Esophagus muscularis mucosa (tissue), 4 donors: ENCODE measurements at regions not wholly inside any gene's neighbourhood (a gene's known extent, or its start where the extent isn't known, plus 50 kb on each side); places are given as distances from the start of the nearest gene placed in this dataset.
"Not testable (repeated sequence)": the region's sequence is repeated elsewhere in the genome, so short reads cannot be mapped to it uniquely, and the experiment has no call there.

Experiments used
- DNase-seq: peaks from one replicate; pipeline ENCODE4 v3.0.0-alpha.2; 2017; ENCODE audit errors: extremely low spot score
- H3K27ac ChIP-seq, 4 donors: fragments of 200-600 bp; sonication (generic); replicated peaks in 1 of 4; 1 replicate in 3 of 4; 2 replicates in 1 of 4; pipeline ENCODE4 v1.5.1; 2016 to 2019; ENCODE audit warnings: mild to moderate bottlenecking in 1 of 4
- H3K27me3 ChIP-seq, 4 donors: fragments of 200-600 bp; sonication (generic); one replicate each; pipeline versions ENCODE4 v1.5.1 to v1.6.0; 2016 to 2019
- H3K36me3 ChIP-seq, 4 donors: fragments of 200-600 bp; sonication (generic); one replicate each; pipeline ENCODE4 v1.5.1; 2016 to 2019
- H3K4me1 ChIP-seq, 4 donors: fragments of 200-600 bp; sonication (generic); one replicate each; pipeline ENCODE4 v1.5.1; 2016 to 2019
- H3K4me3 ChIP-seq, 4 donors: fragments of 200-600 bp; sonication (generic); 1 replicate in 2 of 4; 2 replicates in 2 of 4; pipeline ENCODE4 v1.5.1; 2016 to 2019; ENCODE audit warnings: mild to moderate bottlenecking in 4 of 4, moderate library complexity in 1 of 4
- H3K9me3 ChIP-seq, 4 donors: fragments of 200-600 bp; sonication (generic); 1 replicate in 3 of 4; 2 replicates in 1 of 4; pipeline ENCODE4 v1.5.1; 2016 to 2019
- CTCF ChIP-seq, 3 experiments: fragments of 200-600 bp in 2 of 3; fragments of 450-650 bp in 1 of 3; sonication (generic) in 2 of 3; IDR thresholded peaks; one replicate each; pipeline ENCODE4 v1.5.1; 2017 to 2019; ENCODE audit warnings: antibody characterized with exemption in 3 of 3, mild to moderate bottlenecking in 2 of 3, moderate library complexity in 1 of 3
- EP300 ChIP-seq: sonication (generic); formaldehyde crosslinking; IDR thresholded peaks from one replicate; pipeline ENCODE4 v1.6.1; 2017; ENCODE audit warnings: antibody characterized with exemption
- POLR2A ChIP-seq: fragments of 450-650 bp; IDR thresholded peaks from one replicate; pipeline ENCODE4 v1.6.1; 2017; ENCODE audit warnings: antibody characterized with exemption, moderate library complexity, mild to moderate bottlenecking, low read depth
- POLR2AphosphoS5 ChIP-seq, 2 donors: sonication (generic); formaldehyde crosslinking; IDR thresholded peaks; one replicate each; pipeline ENCODE4 v1.6.1; 2017; ENCODE audit warnings: antibody characterized with exemption in 2 of 2
- WGBS: methylation state at CpG from one replicate; pipeline ENCODE4 v1.1.5; 2018; 5-methylcytosine and 5-hydroxymethylcytosine counted together
- intact Hi-C: fragments of 100-400 bp; cut with DNase I; formaldehyde crosslinking; loops from one replicate; pipeline ENCODE4 v1.15.1; 2023

GRCh38 chr5:84961193-84961592 is 576.5 kb upstream of the EDIL3 start:
- H3K4me1 ChIP-seq, result no peaks in the 10 kb centered on the region
- H3K27ac ChIP-seq, result no peak overlapping the region
- no peaks in the 10 kb centered on the region for H3K27me3 ChIP-seq
- intact Hi-C loops, result no loop called here
- H3K4me3 ChIP-seq, result no peak overlapping the region
- 96% methylated on average over 7 of the region's 9 CpGs for WGBS
- no peak for DNase-seq
- no peaks in the 10 kb centered on the region for H3K36me3 ChIP-seq
- H3K9me3 ChIP-seq, result no peaks in the 10 kb centered on the region
- no peak for TF ChIP-seq EP300
- no peak for TF ChIP-seq CTCF (IDR thresholded peaks at IDR 0.05)
- no peak for TF ChIP-seq POLR2A
- TF ChIP-seq POLR2AphosphoS5 (IDR thresholded peaks at IDR 0.05), result no peak

GRCh38 chr5:84961903-84962302 is 577.2 kb upstream of the EDIL3 start:
- WGBS, result no CpG with 5 or more reads among the region's 3 CpGs
- H3K4me3 ChIP-seq, result no peak overlapping the region
- H3K9me3 ChIP-seq, result no peaks in the 10 kb centered on the region
- H3K36me3 ChIP-seq, result no peaks in the 10 kb centered on the region
- no peak for TF ChIP-seq EP300
- DNase-seq, result no peak
- no peak overlapping the region for H3K27ac ChIP-seq
- no peaks in the 10 kb centered on the region for H3K4me1 ChIP-seq
- intact Hi-C loops, result no loop called here
- H3K27me3 ChIP-seq, result no peaks in the 10 kb centered on the region

DNA sequence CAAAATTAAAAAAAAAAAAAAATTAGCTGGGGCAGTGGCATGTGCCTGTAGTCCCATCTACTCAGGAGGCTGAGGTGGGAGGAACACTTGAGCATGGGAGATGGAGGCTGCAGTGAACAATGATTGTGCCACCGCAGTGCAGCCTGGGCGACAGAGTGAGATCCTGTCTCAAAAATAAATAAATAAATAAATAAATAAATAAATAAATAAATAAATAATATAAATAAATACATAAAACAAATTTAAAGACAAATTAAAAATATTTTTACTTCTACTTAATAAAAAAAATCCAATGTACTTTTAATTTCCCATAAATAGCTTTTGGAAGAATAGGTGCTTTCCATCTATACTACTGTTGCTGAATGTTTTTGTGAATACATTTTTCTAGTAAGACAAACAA is 598.4 kb upstream of the EDIL3 start:
- WGBS, result 55% methylated on average over 2 of the region's 2 CpGs
- H3K4me1 ChIP-seq, result no peaks in the 10 kb centered on the region
- intact Hi-C loops, result no loop called here
- H3K27me3 ChIP-seq, result no peaks in the 10 kb centered on the region
- H3K4me3 ChIP-seq, result no peak overlapping the region
- no peak for DNase-seq
- H3K9me3 ChIP-seq, result no peaks in the 10 kb centered on the region
- no peak overlapping the region for H3K27ac ChIP-seq
- TF ChIP-seq EP300 (no peak), CTCF (IDR thresholded peaks at IDR 0.05) (no peak), POLR2AphosphoS5 (IDR thresholded peaks at IDR 0.05) (no peak), POLR2A (no peak)
- no peaks in the 10 kb centered on the region for H3K36me3 ChIP-seq

GRCh38 chr5:84985148-84985547 is 600.5 kb upstream of the EDIL3 start:
- Histone ChIP-seq H3K27ac (no peak overlapping the region), H3K4me1 (no peaks in the 10 kb centered on the region), H3K4me3 (no peak overlapping the region), H3K36me3 (no peaks in the 10 kb centered on the region), H3K27me3 (no peaks in the 10 kb centered on the region), H3K9me3 (no peaks in the 10 kb centered on the region)
- WGBS, result 46% methylated on average over 3 of the region's 3 CpGs
- TF ChIP-seq EP300, result no peak
- TF ChIP-seq POLR2AphosphoS5 (IDR thresholded peaks at IDR 0.05), result no peak
- no peak for TF ChIP-seq CTCF (IDR thresholded peaks at IDR 0.05)
- TF ChIP-seq POLR2A, result no peak
- intact Hi-C loops, result no loop called here
- no peak for DNase-seq

DNA sequence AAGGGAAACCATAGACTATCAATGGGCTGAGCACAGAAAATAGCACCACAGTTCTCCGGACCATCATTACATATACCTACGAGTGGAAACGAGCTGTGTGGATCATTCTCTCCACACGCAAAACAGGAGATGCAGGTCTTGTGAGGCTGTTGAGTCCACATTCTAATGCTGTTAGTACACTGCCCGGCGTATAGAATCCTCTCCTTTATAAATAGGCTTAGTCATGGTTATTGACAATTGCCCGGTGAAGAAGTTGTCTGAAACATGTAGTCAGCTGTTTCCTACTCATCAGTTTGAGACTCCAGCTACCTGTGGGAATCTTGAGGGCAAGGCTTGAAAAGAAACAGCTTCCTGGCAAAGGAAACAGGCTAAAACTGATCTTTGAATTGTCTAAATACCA is 602.0 kb upstream of the EDIL3 start:
- no peaks in the 10 kb centered on the region for H3K4me1 ChIP-seq
- H3K9me3 ChIP-seq, result no peaks in the 10 kb centered on the region
- H3K27me3 ChIP-seq, result no peaks in the 10 kb centered on the region
- H3K4me3 ChIP-seq, result no peak overlapping the region
- H3K27ac ChIP-seq, result no peak overlapping the region
- intact Hi-C loops, result no loop called here
- no peak for DNase-seq
- no peak for TF ChIP-seq POLR2A
- 83% methylated on average over 6 of the region's 7 CpGs for WGBS
- no peaks in the 10 kb centered on the region for H3K36me3 ChIP-seq

GRCh38 chr5:85000671-85001070 is 616.0 kb upstream of the EDIL3 start:
- Histone ChIP-seq H3K9me3 (no peaks in the 10 kb centered on the region), H3K36me3 (no peaks in the 10 kb centered on the region), H3K27me3 (no peaks in the 10 kb centered on the region), H3K4me1 (no peaks in the 10 kb centered on the region), H3K27ac (no peak overlapping the region), H3K4me3 (no peak overlapping the region)
- DNase-seq, result no peak
- no peak for TF ChIP-seq POLR2A
- TF ChIP-seq POLR2AphosphoS5 (IDR thresholded peaks at IDR 0.05), result no peak
- TF ChIP-seq CTCF (IDR thresholded peaks at IDR 0.05), result no peak
- TF ChIP-seq EP300, result no peak
- intact Hi-C loops, result no loop called here

- H3K4me3 ChIP-seq, intact Hi-C loops, H3K4me1 ChIP-seq, H3K36me3 ChIP-seq, H3K27ac ChIP-seq, H3K27me3 ChIP-seq, DNase-seq, H3K9me3 ChIP-seq: not testable (repeated sequence)
- WGBS, result 88% methylated on average over 9 of the region's 9 CpGs
Observed at GRCh38 chr5:85002026-85002425, 617.3 kb upstream of the EDIL3 start.
